ENCODE measurements at regions not wholly inside any gene's neighbourhood (a gene's known extent, or its start where the extent isn't known, plus 50 kb on each side); places are given as distances from the start of the nearest gene placed in this dataset.
"Not testable (repeated sequence)": the region's sequence is repeated elsewhere in the genome, so short reads cannot be mapped to it uniquely, and the experiment has no call there.

- DNase-seq, result no peak
These were observed 65.7 kb upstream of the INSIG1 start for GRCh38 chr7:155231941-155232340.

GRCh38 chr7:155232911-155233310, 64.8 kb upstream of the INSIG1 start:
- no peak for DNase-seq

- no peak for DNase-seq
These were observed 64.1 kb upstream of the INSIG1 start for GRCh38 chr7:155233311-155234157.

- DNase-seq, result no peak
These were observed 63.6 kb upstream of the INSIG1 start for GRCh38 chr7:155234158-155234492.

GRCh38 chr7:155234950-155235789, 62.5 kb upstream of the INSIG1 start:
- no peak for DNase-seq

- no peak for DNase-seq
These were observed 61.3 kb upstream of the INSIG1 start for GRCh38 chr7:155236386-155236785.

- DNase-seq, result no peak
These were observed 60.4 kb upstream of the INSIG1 start for GRCh38 chr7:155237297-155237696.

- no peak for DNase-seq
These were observed 59.9 kb upstream of the INSIG1 start for GRCh38 chr7:155237730-155238129.

GRCh38 chr7:155239431-155240087, 58.1 kb upstream of the INSIG1 start:
- not testable (repeated sequence) for DNase-seq

- no peak for DNase-seq
These were observed 53.0 kb upstream of the INSIG1 start for GRCh38 chr7:155244675-155245074.

GRCh38 chr7:155247479-155248365, 50.0 kb upstream of the INSIG1 start:
- DNase-seq, result no peak
